CD4-positive, alpha-beta T cell (primary cell): ENCODE measurements at regions not wholly inside any gene's neighbourhood (a gene's known extent, or its start where the extent isn't known, plus 50 kb on each side); places are given as distances from the start of the nearest gene placed in this dataset.
A peak's percentile ranks its signal among the peaks of the same experiment; 100 is the strongest.

Source experiments
- ATAC-seq: fragments of 200-7000 bp; cut with Tn5 transposase; one replicate; pipeline ENCODE4 v1.10.0; 2022; ENCODE audit warnings: mild to moderate bottlenecking; ENCODE audit not compliant: poor library complexity
- CTCF ChIA-PET: fragments of 350-600 bp; sonication (Branson Sonifier 250); formaldehyde crosslinking; loops from one replicate; lab custom pipeline; 2021; ENCODE audit warnings: antibody characterized with exemption, inconsistent platforms; lab: Charles Lee
- POLR2A ChIA-PET: fragments of 350-600 bp; sonication (Branson Sonifier 250); formaldehyde crosslinking; loops from one replicate; lab custom pipeline; 2021; ENCODE audit warnings: antibody characterized with exemption, inconsistent platforms; lab: Charles Lee
- DNase-seq, 14 experiments: peaks; one replicate each; pipeline ENCODE4 v3.0.0-alpha.2; 2013 to 2020; ENCODE audit warnings: mixed read lengths in 2 of 14
- H3K27ac ChIP-seq, 2 donors: one replicate each; pipeline versions ENCODE4 v1.5.1 to v1.7.0; 2013; ENCODE audit warnings: low read length in 2 of 2, low read depth in 1 of 2, mild to moderate bottlenecking in 1 of 2
- H3K27me3 ChIP-seq, 2 experiments: 1 replicate in 1 of 2; 2 replicates in 1 of 2; pipeline versions ENCODE4 v1.6.1 to v1.7.0; 2013; ENCODE audit warnings: low read length in 2 of 2, control low read depth in 1 of 2, mild to moderate bottlenecking in 1 of 2, moderate library complexity in 1 of 2; ENCODE audit not compliant: insufficient read depth in 2 of 2, control insufficient read depth in 1 of 2
- H3K36me3 ChIP-seq: one replicate; pipeline ENCODE4 v1.6.1; 2013; ENCODE audit warnings: low read length, control low read depth; ENCODE audit not compliant: insufficient read depth
- H3K4me1 ChIP-seq: one replicate; pipeline ENCODE4 v1.6.1; 2013; ENCODE audit warnings: low read length, control low read depth; ENCODE audit not compliant: insufficient read depth
- H3K4me3 ChIP-seq: one replicate; pipeline ENCODE4 v1.5.1; 2013; ENCODE audit warnings: mild to moderate bottlenecking, low read length, moderate library complexity
- H3K9me3 ChIP-seq, 2 experiments: 1 replicate in 1 of 2; 2 replicates in 1 of 2; pipeline versions ENCODE4 v1.6.1 to v1.7.0; 2013; ENCODE audit warnings: low read length in 2 of 2, mild to moderate bottlenecking in 2 of 2, control low read depth in 1 of 2, moderate library complexity in 1 of 2; ENCODE audit not compliant: control insufficient read depth in 1 of 2, insufficient read depth in 1 of 2
- H3K27ac Mint-ChIP-seq: one replicate; pipeline ENCODE4 v1.8.0; 2020; ENCODE audit warnings: mixed read lengths
- H3K27me3 Mint-ChIP-seq: one replicate; pipeline ENCODE4 v1.8.0; 2021; ENCODE audit warnings: mixed read lengths
- H3K36me3 Mint-ChIP-seq: one replicate; pipeline ENCODE4 v1.8.0; 2021; ENCODE audit warnings: low read depth, mixed read lengths
- H3K4me1 Mint-ChIP-seq: one replicate; pipeline ENCODE4 v1.8.0; 2021; ENCODE audit warnings: low read depth, mixed read lengths
- H3K4me3 Mint-ChIP-seq: one replicate; pipeline ENCODE4 v1.8.0; 2020; ENCODE audit warnings: mild to moderate bottlenecking, mixed read lengths
- H3K9me3 Mint-ChIP-seq: one replicate; pipeline ENCODE4 v1.8.0; 2020; ENCODE audit warnings: mixed read lengths
- intact Hi-C, 2 experiments: fragments of 100-400 bp; cut with DNase I in 1 of 2; cut with micrococcal nuclease in 1 of 2; formaldehyde crosslinking; loops; one replicate each; pipeline versions ENCODE4 v1.15.1 to v1.9.0; 2023 to 2025; cut with DNase I, micrococcal nuclease
- TF ChIP-seq, protein P1 (sequence below): fragments of 200-600 bp; IDR thresholded peaks from one replicate; pipeline ENCODE4 v1.8.0; 2022; ENCODE audit warnings: antibody characterized with exemption, mild to moderate bottlenecking

DNA sequence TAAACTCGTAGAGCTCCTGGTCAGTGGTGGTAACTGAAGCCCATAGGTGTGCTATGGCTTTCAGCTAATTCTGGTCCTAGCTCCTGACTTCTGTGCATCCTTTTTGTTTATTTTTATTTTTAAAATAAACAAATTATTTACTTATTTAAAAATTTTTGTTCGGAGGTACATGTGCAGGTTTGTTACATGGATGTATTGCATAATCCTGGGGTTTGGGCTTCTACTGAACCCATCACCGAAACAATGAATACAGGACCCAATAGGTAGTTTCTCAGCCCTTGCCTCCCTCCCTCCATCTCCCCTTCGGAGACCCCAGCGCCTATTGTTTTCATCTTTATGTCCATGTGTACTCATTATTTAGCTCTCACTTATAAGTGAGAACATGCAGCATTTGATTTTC lies 143.8 kb downstream of the URB2 start:
- intact Hi-C loops: no loop called here
- H3K36me3 ChIP-seq: no peaks in the 10 kb centered on the region
- H3K4me3 ChIP-seq: no peak overlapping the region
- H3K9me3 Mint-ChIP-seq: no peaks in the 10 kb centered on the region
- TF ChIP-seq, protein P1, sequence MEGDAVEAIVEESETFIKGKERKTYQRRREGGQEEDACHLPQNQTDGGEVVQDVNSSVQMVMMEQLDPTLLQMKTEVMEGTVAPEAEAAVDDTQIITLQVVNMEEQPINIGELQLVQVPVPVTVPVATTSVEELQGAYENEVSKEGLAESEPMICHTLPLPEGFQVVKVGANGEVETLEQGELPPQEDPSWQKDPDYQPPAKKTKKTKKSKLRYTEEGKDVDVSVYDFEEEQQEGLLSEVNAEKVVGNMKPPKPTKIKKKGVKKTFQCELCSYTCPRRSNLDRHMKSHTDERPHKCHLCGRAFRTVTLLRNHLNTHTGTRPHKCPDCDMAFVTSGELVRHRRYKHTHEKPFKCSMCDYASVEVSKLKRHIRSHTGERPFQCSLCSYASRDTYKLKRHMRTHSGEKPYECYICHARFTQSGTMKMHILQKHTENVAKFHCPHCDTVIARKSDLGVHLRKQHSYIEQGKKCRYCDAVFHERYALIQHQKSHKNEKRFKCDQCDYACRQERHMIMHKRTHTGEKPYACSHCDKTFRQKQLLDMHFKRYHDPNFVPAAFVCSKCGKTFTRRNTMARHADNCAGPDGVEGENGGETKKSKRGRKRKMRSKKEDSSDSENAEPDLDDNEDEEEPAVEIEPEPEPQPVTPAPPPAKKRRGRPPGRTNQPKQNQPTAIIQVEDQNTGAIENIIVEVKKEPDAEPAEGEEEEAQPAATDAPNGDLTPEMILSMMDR: no peak
- H3K36me3 Mint-ChIP-seq: no peaks in the 10 kb centered on the region
- DNase-seq: no peak
- H3K4me3 Mint-ChIP-seq: no peak overlapping the region
- ATAC-seq: no peak
- H3K9me3 ChIP-seq: no peaks in the 10 kb centered on the region
- CTCF ChIA-PET: no interaction called here
- POLR2A ChIA-PET: no interaction called here
- no peaks in the 10 kb centered on the region for H3K4me1 Mint-ChIP-seq
- H3K27ac ChIP-seq: no peak overlapping the region
- H3K4me1 ChIP-seq: no peaks in the 10 kb centered on the region
- peaks cover 0 to 5% of the 10 kb centered on the region in 2 experiments for H3K27me3 ChIP-seq
- no peak overlapping the region for H3K27ac Mint-ChIP-seq
- peaks cover 21% of the 10 kb centered on the region for H3K27me3 Mint-ChIP-seq

DNA sequence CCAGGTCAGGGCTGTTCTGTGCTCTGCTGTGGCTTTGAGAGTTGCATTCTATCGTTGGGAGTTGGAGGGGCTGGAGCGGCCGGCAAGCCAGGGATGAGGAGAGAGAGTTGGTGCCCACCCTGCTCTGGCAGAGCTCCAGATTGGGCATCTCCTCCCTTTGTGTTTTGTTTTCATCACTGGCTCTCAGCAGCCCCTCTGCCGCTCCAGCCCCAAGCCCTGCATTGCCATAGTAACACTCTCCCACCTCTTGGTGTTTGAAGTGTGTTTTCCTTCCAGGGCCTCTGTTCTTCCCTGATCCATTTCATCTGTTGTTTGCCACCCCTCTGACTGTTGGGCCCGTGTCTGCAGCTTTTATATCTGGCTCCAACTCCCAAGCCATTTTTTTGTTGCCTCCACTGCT lies 152.7 kb downstream of the URB2 start:
- H3K27me3 ChIP-seq: peaks cover 0 to 2% of the 10 kb centered on the region in 2 experiments
- Mint-ChIP-seq H3K9me3 (no peaks in the 10 kb centered on the region), H3K27ac (no peak overlapping the region), H3K36me3 (no peaks in the 10 kb centered on the region), H3K4me3 (no peak overlapping the region), H3K4me1 (no peaks in the 10 kb centered on the region), H3K27me3 (peaks cover 15% of the 10 kb centered on the region)
- no peaks in the 10 kb centered on the region for H3K4me1 ChIP-seq
- TF ChIP-seq, protein P1: no peak
- H3K36me3 ChIP-seq: no peaks in the 10 kb centered on the region
- no peak overlapping the region for H3K4me3 ChIP-seq
- DNase-seq (no peak), ATAC-seq (no peak)
- CTCF ChIA-PET: no interaction called here
- POLR2A ChIA-PET: no interaction called here
- H3K9me3 ChIP-seq: peaks cover 0 to 10% of the 10 kb centered on the region in 2 experiments
- no peak overlapping the region for H3K27ac ChIP-seq
- intact Hi-C loops: no loop called here

DNA sequence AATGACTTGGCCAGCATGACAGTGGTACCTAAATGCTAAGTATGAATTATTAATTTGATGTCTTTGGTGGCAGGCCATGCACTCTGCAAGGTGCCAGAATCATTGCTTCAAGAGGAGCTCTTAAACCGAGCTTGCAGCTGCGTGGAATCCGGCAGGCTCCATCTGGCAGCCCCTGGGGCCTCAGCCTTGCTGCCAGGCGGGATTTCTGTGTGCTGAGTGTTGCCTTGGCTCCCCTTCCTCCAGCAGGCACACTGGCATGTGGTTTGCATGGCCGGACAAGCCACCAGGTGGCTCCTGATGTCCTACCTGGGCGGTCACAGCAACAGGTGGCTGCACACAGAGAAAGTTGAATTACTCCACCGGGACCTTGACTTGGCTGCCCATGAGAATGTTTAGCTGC lies 155.4 kb downstream of the URB2 start:
- DNase-seq: peak in 1 of 14 experiments; percentile 2
- H3K27me3 ChIP-seq: peaks cover 0 to 2% of the 10 kb centered on the region in 2 experiments
- ChIA-PET POLR2A (no interaction called here), CTCF (no interaction called here)
- Mint-ChIP-seq H3K27ac (no peak overlapping the region), H3K4me1 (no peaks in the 10 kb centered on the region), H3K36me3 (no peaks in the 10 kb centered on the region), H3K9me3 (no peaks in the 10 kb centered on the region), H3K27me3 (peaks cover 5% of the 10 kb centered on the region), H3K4me3 (no peak overlapping the region)
- no peak overlapping the region for H3K4me3 ChIP-seq
- H3K27ac ChIP-seq: no peak overlapping the region
- no peak for ATAC-seq
- TF ChIP-seq, protein P1: no peak
- intact Hi-C loops: no loop called here
- H3K36me3 ChIP-seq: no peaks in the 10 kb centered on the region
- H3K9me3 ChIP-seq: peaks cover 0 to 10% of the 10 kb centered on the region in 2 experiments
- no peaks in the 10 kb centered on the region for H3K4me1 ChIP-seq
